GM18870 (cell line): ENCODE measurements at regions not wholly inside any gene's neighbourhood (a gene's known extent, or its start where the extent isn't known, plus 50 kb on each side); places are given as distances from the start of the nearest gene placed in this dataset.

Source experiments
- ATAC-seq: cut with Tn5 transposase; IDR thresholded peaks from one replicate; pipeline ENCODE4 v1.9.1; 2021; ENCODE audit warnings: moderate library complexity; ENCODE audit not compliant: unreplicated experiment

DNA sequence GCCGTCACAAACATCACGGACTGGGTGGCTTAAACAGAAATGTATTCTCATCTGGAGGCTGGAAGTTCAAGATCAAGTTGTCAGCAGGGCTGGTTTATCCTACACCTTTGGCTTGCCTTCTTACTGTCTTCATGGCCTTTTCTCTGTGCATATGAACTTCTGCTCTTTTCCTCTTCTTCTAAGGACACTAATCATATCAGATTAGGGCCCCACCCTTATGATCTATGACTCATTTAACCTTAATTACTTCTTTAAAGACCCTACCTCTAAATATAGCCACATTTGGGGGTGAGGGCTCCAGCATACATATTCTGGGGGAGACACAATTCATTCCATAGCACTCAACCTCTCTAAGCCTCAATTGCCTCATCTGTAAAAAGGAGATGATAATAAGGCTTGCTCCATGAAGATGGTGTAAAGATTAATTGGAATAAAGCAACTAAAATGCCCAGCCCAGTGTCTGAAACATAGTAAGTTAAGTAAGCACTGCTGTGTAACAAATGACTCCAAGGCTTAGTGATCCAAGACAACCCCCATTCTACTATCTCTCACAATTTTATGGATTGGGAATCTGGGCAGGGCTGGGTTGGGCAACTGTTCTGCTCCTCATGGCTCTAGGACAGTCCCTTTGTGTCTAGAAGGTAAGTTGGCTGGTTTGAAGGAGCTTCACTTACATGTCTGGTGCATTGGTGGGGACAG, 119.8 kb downstream of the BANF2 start:
- no peak for ATAC-seq

DNA sequence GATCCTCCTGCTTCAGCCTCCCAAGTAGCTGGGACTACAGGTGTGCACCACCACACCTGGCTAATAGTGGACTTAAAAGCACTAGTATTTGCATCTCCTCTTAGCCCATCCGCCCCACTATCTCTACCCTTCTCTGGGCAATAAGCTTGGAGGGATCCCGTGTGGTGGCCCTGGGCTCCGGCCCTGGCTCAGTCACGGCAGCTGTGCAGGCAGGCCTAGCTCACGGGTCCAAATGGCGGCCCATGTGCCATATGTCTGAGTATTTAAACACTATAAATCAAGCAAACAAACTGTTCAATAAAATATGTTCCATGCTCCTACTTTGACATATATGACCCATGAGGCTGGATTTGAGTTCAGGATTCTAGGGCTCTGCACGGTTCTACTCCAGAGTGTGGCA, 118.4 kb downstream of the BANF2 start:
- ATAC-seq = no peak

DNA sequence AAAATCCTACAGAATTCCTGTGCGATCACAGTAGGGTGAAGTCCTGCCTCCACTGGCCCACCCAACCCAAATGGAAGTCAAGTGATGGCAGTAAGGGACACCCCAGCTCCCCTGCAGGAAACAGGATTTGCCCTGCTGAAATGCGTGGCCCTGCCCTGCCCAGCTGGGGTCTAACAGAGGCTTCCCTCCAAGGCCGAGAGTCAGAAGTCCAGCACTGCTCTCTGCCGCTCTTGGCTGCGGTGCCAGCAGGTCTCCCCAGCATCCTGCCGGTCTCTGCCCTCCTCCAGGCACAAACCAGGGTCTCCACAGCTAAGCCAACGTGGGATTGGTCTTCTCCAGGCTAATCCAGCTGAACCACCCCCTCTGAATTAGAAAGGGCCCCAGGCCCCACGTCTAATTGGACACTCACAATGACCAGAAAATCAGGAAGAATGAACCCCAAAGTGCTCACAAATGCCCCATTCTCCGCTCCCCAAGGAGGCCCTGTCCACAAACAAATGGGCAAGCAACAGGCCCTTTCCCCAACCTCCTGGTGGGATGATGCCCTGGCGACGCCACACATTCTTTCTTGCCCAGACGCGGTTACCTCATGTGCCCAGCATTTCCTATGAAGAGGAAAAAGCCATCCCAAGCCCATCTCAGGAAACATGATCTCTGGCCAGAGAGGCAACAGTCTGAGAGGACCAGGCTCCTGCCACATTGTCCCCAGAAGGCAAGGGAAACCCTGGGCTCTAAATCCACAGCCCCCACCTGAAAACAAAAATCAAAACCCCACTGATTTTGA, 117.2 kb downstream of the BANF2 start:
- no peak for ATAC-seq

DNA sequence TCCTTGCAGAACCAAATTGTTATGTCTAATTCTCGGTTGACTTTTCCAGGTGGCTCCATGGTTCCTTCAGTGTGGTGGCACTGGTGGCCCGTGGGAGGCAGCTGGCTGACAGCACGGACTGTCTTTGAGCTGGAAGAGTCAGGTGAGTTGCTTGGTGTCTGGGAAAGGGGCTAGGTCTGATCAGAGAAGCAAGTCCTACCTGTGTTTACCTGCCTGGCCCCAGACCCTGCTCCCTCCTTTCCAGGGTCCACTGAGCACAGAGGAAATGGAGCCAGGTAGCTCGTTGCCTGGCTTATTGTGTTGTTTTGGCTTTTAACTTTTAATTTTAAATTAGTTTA, 111.8 kb downstream of the BANF2 start:
- ATAC-seq = no peak

- ATAC-seq = no peak
Observed at GRCh38 chr20:17810847-17811627, 111.3 kb downstream of the BANF2 start.

GRCh38 chr20:17810062-17810631, 110.4 kb downstream of the BANF2 start:
- ATAC-seq = no peak

- ATAC-seq = no peak
Observed at GRCh38 chr20:17809362-17810061, 109.7 kb downstream of the BANF2 start.

DNA sequence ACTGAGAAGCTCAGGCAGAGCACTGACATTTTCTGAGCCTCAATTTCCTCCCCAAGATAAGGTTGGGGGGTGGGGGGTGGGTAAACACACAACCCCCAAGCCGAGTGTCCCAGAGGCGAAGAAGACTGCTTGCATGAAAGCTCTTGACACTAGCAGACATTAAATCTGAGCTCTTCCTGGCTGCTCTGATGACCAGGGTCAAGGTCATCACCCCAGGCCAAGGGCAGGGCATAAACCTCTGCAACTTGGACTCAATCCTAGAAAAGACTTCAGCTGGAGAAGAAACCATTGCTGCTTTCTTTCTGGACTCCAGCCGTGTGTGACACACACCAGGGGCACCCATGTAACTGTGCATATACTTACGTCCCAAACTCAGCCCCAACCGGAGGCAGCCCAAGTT, 109.0 kb downstream of the BANF2 start:
- no peak for ATAC-seq

DNA sequence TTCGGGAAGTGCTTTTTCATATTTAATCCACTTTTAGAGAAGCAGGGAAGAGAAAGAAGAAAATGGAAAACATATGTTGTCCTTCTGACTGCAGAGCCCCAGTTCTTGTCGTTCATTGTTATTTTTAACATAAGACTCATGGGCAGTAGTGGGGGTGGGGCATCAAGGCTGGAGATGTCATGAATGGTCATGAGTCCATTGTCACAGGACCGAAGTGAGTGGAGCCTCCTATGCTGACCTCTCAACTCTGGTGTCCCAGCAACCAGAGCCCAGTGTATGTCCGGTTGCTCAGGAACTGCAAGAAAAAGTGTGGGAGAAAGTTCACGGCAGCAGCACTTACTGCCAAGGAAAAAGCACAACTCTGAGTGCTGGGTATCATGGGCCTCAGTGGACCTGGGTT, 108.6 kb downstream of the BANF2 start:
- no peak for ATAC-seq

DNA sequence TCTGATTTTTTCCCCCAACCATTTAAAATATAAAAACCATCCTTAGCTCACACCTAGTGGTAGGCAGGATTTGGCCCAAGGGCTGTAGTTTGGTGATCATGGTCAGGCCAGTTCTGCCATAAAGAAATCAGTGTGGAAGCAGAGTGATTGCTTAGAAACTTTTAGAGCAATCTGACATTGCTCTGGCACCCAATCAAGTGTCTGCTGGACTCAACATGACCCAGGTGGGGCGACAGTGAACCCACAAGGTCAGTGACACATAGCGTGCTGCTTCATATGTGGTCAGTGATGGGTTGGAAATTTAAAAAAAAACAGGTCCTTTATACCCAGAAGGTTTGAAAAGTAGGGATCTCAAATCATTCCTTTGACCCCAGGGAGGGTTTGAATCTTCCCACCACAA, 107.9 kb downstream of the BANF2 start:
- no peak for ATAC-seq

DNA sequence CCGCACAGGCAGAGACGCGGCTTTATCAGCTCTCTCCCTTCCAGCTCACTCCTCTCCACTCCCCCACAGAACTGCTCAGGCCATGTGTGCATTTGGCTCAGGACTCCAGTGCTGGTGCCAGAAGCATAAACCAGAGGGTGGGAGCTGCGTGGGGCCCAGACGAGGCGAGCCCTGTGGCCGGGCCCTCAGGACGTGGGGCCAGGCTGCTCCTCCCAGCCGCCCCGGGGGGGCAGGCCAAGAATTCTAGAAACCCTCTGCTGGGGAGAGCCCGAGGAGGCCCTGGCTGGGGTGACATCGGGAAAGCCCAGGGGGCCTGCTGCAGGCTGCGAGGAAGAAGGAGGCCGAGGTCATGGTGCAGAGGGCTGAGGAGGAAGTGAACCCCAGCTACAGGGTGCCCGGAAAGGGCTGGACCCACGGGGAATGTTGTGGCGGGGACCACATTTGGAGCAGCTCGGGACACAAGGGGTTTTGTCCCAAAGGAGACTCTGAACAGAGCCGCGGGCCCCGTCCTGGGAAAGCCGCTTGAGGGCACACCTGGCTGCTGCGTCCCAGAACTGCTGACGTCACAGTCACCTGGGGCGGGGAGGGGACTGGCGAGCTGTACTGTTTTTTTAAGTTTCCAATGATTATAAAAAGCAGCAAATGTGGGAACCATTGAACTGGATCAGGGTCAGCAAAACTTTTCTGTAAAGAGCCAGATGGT, 107.1 kb downstream of the BANF2 start:
- ATAC-seq = no peak

DNA sequence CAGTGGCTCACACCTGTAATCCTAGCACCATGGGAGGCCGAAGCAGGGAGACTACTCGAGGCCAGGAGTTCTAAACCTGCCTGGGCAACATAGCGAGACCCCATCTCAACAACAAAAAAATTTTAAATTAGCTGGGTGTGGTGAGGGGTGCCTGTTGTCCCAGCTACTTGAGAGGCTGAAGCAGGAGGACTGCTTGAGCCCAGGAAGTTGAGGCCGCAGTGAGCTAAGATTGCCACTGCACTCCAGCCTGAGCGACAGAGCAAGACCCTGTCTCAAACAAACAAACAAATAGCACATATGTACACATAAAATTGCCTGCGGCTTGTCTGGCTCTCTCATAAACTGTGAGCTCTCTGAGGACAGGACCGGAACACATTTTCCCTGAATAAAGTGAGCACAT, 106.3 kb downstream of the BANF2 start:
- no peak for ATAC-seq

GRCh38 chr20:17803765-17804164, 104.0 kb downstream of the BANF2 start:
- no peak for ATAC-seq

- no peak for ATAC-seq
Observed at GRCh38 chr20:17799575-17800227, 99.9 kb downstream of the BANF2 start.

GRCh38 chr20:17798601-17799000, 98.8 kb downstream of the BANF2 start:
- ATAC-seq = no peak

DNA sequence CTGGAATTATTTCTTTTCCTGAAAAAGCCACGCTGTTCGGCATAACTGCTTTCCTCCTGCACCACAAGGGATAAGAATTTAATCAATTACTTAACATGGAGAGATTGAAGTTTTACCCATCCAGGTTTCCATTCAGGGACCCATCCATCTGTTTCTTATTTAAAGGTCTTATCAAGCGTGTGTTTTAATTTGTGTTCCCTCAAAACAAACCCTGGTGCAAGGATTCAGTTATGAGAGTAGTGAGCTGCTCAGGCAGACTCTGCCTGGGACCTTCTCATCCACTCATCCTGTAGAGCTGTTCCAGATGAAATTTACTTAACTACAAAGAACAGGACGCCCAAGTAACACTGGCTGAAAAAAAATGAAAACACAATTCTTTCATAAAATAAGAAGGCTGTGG, 97.8 kb downstream of the BANF2 start:
- ATAC-seq = no peak

DNA sequence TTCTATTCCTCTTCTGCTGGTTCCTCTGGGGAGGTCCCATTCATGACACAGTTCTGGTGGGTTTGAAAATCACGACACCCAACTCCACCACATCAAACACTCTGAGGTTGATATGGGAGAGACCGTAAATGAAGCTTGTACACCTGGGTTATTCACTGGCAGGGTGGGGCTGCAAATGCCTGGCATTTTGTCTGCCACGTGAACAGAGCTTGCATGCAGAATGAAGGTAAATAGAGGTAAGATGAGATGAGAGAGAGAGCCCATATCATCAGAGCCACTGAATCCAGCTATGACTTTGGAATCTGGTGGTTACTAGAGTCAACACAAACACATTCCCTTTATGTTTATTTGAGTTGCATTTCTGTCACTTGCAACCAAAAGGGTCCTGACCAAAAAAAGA, 97.4 kb downstream of the BANF2 start:
- no peak for ATAC-seq

DNA sequence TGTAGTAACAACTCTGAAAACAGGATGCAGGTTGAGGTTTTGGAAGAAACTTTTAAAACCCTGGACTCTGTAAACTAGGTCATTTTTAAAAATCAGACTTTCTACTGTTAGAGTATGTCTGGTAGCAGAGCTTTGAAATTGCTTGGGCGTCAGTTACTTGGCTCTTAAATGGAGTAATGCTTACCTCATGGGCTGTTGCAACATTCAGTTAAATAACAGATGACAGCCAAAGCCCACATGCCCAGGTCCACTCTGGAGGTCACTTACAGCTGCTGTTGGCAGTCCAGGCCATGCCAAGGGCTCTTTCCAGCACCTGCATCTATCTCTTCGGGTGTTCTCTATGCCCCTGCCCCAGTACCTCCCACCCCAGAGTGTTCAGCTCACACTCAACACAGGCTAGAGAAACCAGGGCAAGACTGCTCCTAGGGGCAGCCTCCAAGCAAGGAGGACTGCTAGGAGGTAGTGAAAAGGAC, 96.4 kb downstream of the BANF2 start:
- ATAC-seq = no peak

GRCh38 chr20:17795501-17796071, 95.8 kb downstream of the BANF2 start:
- no peak for ATAC-seq
